Amygdala (tissue), 56 donors: ENCODE measurements at regions not wholly inside any gene's neighbourhood (a gene's known extent, or its start where the extent isn't known, plus 50 kb on each side); places are given as distances from the start of the nearest gene placed in this dataset.

Source experiments
- DNase-seq, 56 donors: peaks; one replicate each; lab custom pipeline; 2025; lab: John Stamatoyannopoulos, UW

DNA sequence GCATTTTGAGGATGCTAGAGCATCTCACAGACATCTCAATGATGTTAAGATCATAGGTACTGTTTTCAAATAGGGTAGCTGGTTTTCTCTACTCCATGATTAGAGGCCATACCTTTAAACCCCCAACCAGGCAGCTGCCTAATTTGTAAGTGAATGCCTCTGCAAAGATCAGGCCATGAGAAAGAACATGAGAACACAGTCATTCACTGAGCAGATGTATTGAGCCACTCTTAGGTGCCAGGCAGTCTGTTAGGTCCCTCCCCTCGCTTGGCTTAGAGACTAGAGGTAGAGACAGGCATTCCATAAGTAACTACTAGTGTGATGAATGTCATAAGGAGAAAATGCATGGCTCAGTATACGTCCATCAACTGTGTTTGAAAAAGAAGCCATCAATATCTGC lies 410.0 kb downstream of the FGF9 start:
- DNase-seq: no peak

GRCh38 chr13:22081430-22081829 lies 410.6 kb downstream of the FGF9 start:
- DNase-seq: no peak

GRCh38 chr13:22082030-22082429 lies 411.2 kb downstream of the FGF9 start:
- no peak for DNase-seq

GRCh38 chr13:22082437-22083100 lies 411.7 kb downstream of the FGF9 start:
- DNase-seq: no peak

- no peak for DNase-seq
These were observed 414.1 kb downstream of the FGF9 start for GRCh38 chr13:22085001-22085400.

DNA sequence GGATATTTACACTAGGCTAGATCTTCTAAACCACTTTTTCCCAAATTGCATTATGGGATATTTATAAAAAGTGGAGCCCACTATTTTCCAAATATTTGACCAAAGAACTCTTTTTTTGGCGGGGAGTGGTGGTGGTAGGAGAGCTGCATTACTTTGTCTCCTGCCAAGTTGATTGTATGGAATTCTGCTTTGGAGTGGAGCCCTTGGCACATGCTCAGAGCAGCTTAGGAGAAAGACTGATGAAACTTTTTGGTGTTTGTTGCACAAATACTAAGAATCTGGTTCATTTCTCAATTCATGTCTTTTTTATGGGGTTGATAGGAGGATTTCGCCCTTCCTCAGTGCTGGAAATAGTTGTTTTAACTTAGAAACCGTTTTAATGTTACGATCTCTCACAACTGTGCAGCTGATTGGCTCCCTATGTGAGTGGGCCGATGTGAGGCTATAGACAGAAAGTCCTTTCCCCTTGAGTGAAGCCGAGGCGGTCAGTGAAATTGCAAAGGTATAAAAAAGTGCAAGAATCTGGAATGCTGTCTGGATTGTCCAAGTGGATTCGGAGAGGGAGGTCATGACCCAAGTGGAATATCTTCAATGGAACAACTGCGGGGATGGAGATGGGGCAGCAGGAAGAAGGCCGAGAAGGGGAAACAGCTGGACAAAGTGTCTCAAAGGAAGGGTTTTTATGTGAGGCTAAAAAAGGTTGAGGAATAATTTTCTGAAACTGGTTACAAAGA lies 415.9 kb downstream of the FGF9 start:
- DNase-seq: no peak

DNA sequence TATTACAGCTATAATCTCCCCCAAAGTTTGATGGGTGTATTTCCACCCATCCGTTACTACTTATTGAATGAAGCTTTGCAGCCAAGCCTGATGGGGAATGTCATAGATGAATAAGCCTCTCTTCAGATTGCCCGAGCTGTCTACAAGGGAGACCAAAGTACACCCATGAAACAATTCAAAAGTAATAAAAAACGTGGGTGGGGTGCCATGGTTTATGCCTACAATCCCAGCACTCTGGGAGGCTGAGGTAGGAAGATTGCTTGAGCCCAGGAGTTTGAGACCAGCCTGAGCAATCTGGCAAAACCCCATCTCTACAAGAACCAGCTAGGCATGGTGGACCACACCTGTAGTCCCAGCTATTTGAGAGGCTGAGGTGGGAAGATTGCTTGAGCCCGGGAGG lies 419.2 kb downstream of the FGF9 start:
- DNase-seq: no peak

DNA sequence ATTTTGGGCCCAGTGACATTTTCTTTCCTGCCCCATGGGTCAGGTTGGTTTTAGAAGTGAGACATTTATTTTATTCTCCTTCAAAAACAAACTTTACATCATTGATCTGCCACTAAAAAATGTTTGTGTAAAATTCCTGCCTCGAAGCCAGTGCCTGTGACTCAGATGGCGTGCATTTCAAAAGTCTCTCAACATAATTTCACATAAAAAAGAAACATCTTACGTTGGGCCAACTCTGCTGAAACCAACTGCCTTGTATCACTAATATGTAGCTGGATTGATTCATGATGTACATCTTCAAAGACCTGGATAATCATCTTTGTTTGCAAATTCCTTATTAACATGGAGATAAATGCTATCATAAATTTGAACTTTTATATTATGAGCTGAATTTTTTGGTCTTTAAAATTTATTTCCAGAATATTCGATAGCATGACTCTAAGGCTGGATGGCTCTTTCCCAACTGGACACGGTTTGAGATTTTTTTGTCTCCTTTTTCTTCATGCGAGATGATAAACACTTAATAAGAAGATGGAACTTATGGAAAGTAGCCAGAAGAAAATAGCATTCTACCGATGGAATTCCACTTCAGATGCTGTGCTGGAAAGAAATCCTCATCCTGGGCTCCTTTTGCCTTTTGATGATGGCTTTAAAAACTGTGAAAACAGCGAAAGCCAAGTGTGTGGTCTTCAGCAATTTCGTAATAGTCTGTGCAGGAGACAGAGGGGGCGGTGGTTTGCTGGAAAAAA lies 420.5 kb downstream of the FGF9 start:
- no peak for DNase-seq

DNA sequence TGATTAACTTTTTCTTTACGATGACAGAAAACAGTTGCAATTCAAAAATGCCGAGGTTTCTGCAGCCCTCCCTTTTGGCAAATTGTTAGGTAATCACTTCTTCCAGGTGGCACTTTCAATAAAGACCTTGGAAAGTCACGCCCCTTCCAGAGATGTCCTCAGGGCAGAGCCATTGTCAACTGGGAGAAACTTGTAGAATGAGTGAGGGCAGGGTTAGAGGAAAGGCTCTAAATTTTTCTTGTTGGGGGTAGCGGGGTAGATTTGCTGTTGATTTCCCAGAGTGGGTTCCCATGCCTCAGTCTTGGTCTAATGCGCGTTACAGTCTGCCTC lies 421.1 kb downstream of the FGF9 start:
- DNase-seq: no peak

GRCh38 chr13:22092791-22093560 lies 422.1 kb downstream of the FGF9 start:
- DNase-seq: no peak

DNA sequence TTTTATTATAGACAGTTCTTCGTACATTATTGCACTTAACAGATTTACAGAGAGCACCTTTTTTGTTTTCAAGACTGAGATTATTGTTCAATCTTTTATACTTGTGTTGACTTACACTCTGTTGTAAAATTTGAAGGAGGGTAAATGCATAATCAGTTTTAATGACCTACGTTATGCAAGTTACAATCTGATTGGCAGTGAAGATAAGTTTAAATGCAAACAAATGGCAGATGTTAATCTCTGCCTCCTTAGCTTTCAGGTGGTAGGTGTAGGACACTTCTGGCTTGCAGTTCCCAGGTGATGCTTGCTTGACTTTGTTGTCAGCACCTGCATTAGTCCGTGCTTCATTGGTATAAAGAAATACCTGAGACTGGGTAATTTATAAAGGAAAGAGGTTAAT lies 424.9 kb downstream of the FGF9 start:
- DNase-seq: no peak

- DNase-seq: no peak
These were observed 428.7 kb downstream of the FGF9 start for GRCh38 chr13:22099585-22099984.

- no peak for DNase-seq
These were observed 431.4 kb downstream of the FGF9 start for GRCh38 chr13:22102271-22102670.

- DNase-seq: no peak
These were observed 432.5 kb downstream of the FGF9 start for GRCh38 chr13:22103046-22104027.

DNA sequence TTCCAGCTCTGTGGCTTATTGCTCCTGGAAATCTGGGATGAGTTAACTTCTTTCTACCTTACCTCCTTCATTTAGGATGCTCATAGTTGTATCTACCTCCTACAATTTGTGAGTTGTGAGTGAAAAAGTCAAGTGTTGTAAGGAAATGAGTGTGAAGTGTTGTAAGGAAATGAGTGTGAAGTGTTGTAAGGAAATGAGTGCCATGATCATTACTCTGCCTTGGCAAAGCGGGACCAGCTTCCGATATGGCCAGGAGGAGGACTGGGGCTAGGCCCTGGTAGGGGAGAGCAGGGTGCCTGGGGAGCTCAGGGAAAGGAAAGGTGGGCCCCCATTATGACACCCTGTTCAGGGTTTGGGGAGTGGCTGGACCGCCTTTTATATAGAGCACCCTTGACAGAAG lies 435.2 kb downstream of the FGF9 start:
- no peak for DNase-seq

GRCh38 chr13:22107549-22107948 lies 436.7 kb downstream of the FGF9 start:
- DNase-seq: no peak

DNA sequence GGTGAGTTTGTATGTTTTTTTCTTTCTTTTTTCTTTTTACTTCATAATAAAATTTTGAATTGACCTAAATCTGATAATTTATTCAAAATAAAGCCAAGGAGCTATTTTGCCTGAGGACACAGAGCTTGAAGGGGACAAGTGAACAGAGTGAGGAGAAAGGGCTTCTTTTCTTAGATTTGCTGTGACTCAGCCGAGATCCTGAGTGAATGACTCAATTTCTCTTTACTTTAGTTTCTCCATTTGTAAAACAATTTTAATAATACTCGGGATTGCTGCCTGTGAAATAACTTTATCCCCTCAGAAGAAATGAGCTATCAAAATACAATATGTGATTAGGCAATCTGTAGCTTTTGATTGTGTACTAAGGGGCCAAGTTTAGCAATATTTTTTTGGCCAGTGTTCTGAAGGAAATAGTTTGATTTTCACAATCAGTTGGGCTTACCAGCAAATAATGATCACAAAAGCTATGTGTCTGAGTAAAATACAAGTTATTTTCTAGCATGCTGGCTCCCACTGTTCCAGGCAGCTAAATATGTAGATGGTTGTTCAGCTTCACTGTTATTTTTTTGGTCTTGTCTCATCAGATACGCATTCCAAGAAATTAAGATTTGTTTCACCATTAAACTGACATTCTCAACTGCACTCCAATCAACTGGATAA lies 437.5 kb downstream of the FGF9 start:
- peak in 1 of 56 donors; percentile 1 for DNase-seq

DNA sequence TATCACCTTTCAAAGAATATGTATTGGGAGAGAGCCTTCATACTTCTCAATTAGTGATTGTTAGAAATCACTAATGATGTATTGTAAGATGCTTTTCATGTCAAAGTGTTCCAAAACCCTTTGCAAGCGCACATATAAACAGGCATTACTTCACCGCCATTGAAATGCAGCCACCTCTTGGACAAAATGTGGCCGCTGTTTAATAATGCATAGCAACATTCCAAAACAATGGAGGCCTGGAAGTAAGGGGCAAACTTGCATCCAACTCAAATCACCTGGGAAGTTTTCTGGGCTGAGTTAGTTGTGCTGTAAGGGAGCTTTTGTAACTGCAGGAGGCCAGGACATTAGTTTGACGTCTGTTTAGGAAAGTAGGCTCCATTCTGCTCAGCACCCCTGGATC lies 438.1 kb downstream of the FGF9 start:
- DNase-seq: no peak

DNA sequence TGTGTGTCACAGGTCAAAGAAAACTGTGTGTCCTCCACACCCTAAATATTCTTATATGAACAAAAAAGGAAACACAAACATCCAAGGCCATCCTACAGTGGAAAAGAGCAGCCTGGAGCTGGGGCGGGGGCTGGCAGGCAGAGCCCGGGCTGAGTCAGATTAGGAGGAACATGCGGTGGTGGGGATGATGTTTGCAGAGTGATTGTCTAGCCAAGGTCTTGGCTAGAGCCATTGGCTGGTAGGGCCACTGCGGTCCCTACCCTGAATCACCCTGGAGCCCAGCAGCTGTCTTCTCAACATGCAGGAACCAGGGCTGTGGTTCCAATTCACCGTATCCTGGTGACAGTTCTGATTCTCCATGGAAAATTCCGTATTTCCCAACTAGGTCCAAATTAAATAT lies 439.5 kb downstream of the FGF9 start:
- DNase-seq: no peak
